Cerebellar cortex (tissue), 1 donor: ENCODE measurements at regions not wholly inside any gene's neighbourhood (a gene's known extent, or its start where the extent isn't known, plus 50 kb on each side); places are given as distances from the start of the nearest gene placed in this dataset.

Experiments
- DNase-seq: peaks from one replicate; pipeline ENCODE4 v3.0.0-alpha.2; 2015; ENCODE audit warnings: low spot score

DNA sequence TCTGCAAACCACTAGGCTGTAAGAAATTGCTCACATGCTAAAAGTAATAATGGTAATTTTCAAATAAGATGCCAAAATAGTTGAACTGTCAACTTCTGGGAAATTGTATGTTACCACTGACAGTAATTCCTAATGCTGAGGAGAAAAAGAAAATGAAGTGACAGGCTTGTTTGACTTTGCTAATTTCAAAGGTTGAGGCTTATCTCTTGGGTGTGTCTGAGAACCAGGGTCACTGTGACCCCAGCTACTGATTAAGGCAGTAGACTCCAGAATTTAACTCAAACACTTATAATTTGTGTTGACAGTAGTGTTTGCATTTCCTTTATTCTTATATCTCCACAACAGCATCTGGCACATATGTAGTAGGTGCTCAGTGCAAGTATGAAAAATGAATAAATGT lies 74.6 kb upstream of the PDZRN3 start:
- DNase-seq = no peak

- no peak for DNase-seq
Measured at GRCh38 chr3:73697020-73697419, 72.3 kb upstream of the PDZRN3 start.

DNA sequence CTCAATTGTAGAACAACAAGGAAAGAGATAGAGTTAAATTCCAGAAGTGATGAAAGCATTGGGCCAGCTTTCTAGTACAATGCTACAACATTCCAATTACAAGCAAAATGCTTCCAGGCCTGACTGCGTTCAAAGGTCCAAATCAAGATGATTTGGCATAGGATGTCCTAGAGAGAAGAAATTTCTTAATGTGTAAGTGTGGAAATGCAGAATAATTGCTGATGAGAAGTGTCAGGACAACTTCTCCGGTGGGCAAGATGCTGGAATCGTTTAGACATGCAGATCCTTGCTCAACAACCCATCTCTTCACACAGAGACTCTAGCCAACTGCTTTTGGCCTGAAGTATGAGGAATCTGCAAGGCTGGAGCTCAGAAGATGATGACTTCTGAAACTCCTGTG lies 71.1 kb upstream of the PDZRN3 start:
- DNase-seq = no peak

DNA sequence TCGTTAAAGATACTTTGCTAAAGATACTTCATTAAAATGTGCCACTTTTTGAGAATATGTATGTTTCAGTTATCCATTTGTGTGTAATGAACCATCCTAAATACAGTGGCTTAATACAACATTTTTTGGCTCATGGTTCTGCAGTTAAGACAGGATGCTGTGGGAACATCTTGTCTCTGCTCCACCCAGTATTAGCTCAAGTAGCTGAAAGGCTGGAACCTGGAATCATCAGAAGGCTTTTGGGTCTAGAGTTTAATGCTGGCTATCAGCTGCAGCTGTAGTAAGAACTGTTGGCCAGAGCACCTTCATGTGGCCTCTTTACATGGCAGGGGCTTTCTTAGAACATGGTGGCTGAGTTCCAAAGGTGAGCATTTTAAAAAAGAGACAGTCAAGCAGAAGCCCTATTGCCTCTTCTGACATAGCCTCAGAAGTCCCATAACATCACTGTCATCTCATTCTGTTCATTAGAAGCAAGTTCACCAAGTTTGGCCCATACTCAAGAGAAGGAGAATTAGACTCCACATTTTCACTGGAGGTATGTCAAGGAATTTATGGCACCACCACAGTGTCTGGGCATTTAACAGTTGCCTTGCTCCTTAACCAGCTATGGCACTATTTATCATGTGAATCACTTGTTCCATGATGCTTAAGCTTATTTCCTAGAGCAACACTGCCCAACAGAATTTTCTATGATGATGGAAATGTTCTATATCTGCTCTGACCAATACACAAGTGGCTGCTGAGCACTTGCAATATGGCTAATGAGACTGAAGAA lies 70.4 kb upstream of the PDZRN3 start:
- DNase-seq = no peak

GRCh38 chr3:73687106-73688004 lies 62.6 kb upstream of the PDZRN3 start:
- no peak for DNase-seq

- no peak for DNase-seq
Measured at GRCh38 chr3:73685061-73685460, 60.3 kb upstream of the PDZRN3 start.

DNA sequence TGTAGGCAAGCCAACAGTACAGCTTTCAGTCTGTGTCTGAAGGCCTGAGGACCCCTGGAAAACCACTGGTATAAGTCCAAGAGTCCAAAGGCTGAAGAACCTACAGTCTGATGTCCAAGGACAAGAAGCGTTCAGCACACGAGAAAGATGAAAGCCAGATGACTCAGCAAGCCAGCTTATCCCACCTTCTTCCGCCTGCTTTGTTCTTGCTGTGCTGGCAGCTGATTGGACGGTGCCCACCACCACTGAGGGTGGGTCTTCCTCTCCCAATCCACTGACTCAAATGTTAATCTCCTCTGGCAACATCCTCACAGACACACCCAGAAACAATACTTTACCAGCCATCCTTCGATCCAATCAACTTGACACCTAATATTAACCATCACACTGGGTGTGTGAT lies 59.0 kb upstream of the PDZRN3 start:
- no peak for DNase-seq

- DNase-seq = no peak
Measured at GRCh38 chr3:73681610-73682009, 56.9 kb upstream of the PDZRN3 start.

- no peak for DNase-seq
Measured at GRCh38 chr3:73681198-73681597, 56.5 kb upstream of the PDZRN3 start.

DNA sequence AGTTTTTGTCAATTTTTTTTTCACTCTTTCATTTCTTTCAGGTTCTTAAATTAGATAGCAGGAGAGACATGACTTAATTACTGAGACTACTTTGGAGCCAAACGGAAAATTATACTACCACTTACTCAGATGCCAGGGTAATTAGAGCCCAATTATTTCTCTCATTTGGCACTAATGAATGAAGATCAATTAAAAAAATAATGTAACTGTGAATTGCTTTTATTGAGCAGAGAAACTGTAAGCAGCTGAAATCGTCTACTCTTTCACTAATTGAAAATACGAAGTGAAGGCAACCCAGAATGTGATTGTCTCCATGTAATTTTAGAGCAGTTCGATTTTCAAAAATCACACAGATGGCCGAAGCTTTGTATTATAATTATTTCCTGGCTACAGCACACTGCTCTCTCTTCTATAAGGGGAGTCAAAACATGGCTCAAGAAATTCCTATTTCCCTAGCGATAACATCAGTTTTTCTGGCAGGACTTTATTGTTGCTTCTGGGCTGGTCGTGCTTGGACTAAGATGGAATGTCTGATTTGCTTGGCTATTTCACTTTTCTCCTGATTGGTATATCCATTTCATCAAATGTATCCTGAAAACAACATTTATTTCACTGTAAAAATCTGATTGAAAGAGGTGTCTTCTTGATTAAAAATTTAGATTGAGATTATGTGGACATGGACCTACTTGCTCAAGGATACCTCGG lies 55.8 kb upstream of the PDZRN3 start:
- no peak for DNase-seq

- no peak for DNase-seq
Measured at GRCh38 chr3:73677336-73678024, 52.7 kb upstream of the PDZRN3 start.
